Superior temporal gyrus (tissue), 1 donor: ENCODE measurements at regions not wholly inside any gene's neighbourhood (a gene's known extent, or its start where the extent isn't known, plus 50 kb on each side); places are given as distances from the start of the nearest gene placed in this dataset.
A peak's percentile ranks its signal among the peaks of the same experiment; 100 is the strongest.
"Not testable (repeated sequence)": the region's sequence is repeated elsewhere in the genome, so short reads cannot be mapped to it uniquely, and the experiment has no call there.

Experiments used
- DNase-seq: peaks from one replicate; pipeline ENCODE4 v3.0.0-alpha.2; 2016; ENCODE audit errors: extremely low spot score

GRCh38 chr5:56659971-56660370, 155.4 kb upstream of the MAP3K1 start:
- peak; percentile 80 for DNase-seq

GRCh38 chr5:56658972-56659371, 156.4 kb upstream of the MAP3K1 start:
- DNase-seq = no peak

GRCh38 chr5:56656846-56657726, 158.3 kb upstream of the MAP3K1 start:
- DNase-seq = no peak

GRCh38 chr5:56651893-56652292, 163.5 kb upstream of the MAP3K1 start:
- DNase-seq = no peak

GRCh38 chr5:56650386-56650785, 165.0 kb upstream of the MAP3K1 start:
- DNase-seq = no peak

- DNase-seq = no peak
These were observed 165.8 kb upstream of the MAP3K1 start for GRCh38 chr5:56649569-56649968.

GRCh38 chr5:56648460-56649034, 166.8 kb upstream of the MAP3K1 start:
- no peak for DNase-seq

- DNase-seq = no peak
These were observed 168.1 kb upstream of the MAP3K1 start for GRCh38 chr5:56647099-56647850.

GRCh38 chr5:56641635-56642260, 173.6 kb upstream of the MAP3K1 start:
- DNase-seq = no peak

- no peak for DNase-seq
These were observed 174.5 kb upstream of the MAP3K1 start for GRCh38 chr5:56640763-56641406.

GRCh38 chr5:56639476-56639875, 175.9 kb upstream of the MAP3K1 start:
- DNase-seq = no peak

- DNase-seq = no peak
These were observed 176.5 kb upstream of the MAP3K1 start for GRCh38 chr5:56638768-56639238.

- DNase-seq = no peak
These were observed 177.2 kb upstream of the MAP3K1 start for GRCh38 chr5:56638061-56638621.

GRCh38 chr5:56637321-56637920, 177.9 kb upstream of the MAP3K1 start:
- no peak for DNase-seq

- DNase-seq = no peak
These were observed 181.4 kb upstream of the MAP3K1 start for GRCh38 chr5:56633950-56634349.

GRCh38 chr5:56632939-56633338, 182.4 kb upstream of the MAP3K1 start:
- no peak for DNase-seq

- no peak for DNase-seq
These were observed 183.2 kb upstream of the MAP3K1 start for GRCh38 chr5:56632199-56632598.

- no peak for DNase-seq
These were observed 183.6 kb upstream of the MAP3K1 start for GRCh38 chr5:56631719-56632118.

GRCh38 chr5:56628616-56629015, 186.7 kb upstream of the MAP3K1 start:
- not testable (repeated sequence) for DNase-seq

GRCh38 chr5:56625541-56625940, 189.8 kb upstream of the MAP3K1 start:
- no peak for DNase-seq

GRCh38 chr5:56624751-56625150, 190.6 kb upstream of the MAP3K1 start:
- no peak for DNase-seq
